ENCODE measurements at regions not wholly inside any gene's neighbourhood (a gene's known extent, or its start where the extent isn't known, plus 50 kb on each side); places are given as distances from the start of the nearest gene placed in this dataset.
A peak's percentile ranks its signal among the peaks of the same experiment; 100 is the strongest.

DNA sequence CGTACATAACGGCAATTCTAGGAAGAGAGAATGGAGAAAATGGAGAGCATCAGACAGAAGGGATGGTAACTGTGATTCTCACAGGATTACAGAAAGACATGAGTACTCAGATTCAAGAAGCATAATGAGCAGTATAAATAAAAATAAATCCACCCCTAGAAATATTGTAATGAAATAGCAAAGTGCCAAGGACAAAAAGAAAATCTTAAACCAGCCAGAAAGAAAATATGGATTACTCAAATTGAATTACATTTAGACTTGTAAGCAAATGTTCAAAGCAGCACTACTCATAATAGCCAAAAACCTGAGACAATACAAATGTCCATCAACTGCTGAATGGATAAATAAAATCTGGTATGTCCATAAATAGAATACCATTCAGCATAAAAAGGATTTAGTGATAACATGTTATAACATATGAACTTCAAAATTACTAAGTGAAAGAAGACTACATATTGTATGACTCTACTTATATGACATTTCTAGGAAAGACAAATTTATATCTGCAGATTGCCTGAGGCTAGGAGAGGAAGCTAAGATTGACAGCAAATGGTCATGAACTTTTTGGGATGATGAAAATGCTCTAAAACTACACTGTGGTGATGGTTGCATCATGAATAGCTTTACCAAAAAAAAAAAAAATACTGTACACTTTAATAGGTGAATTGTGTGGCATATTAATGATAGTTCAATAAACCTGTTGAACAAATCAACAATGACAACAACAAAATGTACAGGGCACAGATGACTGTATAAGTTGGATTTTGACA, 63.4 kb upstream of the SPTBN1 start:
- no peak for DNase-seq

DNA sequence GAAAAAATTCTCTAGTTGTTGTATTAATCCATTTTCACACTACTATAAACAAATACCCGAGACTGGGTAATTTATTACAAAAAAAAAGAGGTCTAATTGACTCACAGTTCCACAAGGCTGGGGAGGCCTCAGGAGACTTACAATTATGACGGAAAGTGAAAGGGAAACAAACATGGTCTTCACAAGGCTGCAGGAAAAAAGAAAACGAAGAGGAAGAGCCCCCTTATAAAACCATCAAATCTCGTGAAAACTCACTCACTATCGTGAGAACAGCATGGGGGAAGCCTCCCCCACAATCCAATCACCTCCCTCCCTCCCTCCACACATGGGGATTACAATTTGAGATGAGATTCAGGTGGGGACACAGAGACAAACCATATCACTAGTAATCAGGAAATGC, 61.7 kb upstream of the SPTBN1 start:
- no peak for DNase-seq

GRCh38 chr2:54396107-54396506, 60.0 kb upstream of the SPTBN1 start:
- DNase-seq = no peak

DNA sequence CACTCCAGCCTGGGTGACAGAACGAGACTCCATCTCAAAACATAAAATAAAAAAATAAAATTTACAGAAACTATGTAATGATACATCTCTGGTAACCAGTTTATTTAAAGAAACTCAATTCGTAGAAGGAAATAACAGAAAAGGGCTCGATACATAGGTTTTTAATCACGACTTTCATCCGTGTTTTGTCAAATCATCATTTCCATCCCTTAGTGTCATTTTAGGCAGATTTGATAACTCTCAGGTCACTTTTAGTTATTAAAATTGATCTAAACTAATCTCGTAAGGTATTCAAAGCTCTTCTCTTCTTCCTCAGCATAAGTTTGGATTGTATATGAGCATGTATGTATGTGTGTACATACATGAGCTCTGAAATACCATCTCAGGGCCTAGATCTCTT, 59.3 kb upstream of the SPTBN1 start:
- no peak for DNase-seq

DNA sequence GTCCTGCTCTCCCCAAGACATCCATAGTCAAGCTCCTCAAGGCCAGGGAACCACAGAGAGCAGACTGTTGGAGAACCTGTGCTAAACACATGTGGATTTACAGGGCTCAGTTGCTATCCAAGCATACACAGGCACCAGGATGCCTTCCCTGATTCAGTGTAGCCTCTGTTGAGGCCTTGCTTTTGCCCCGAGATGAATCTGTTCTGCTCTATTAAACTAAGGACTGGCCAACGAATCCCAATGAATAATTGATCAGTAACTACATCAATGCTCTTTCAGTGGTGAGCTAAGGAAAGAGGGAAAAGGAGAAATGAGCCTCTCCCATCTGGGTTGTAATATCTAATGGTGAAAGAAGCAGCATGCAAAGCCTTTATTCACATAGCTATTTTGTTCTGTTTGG, 58.7 kb upstream of the SPTBN1 start:
- DNase-seq = no peak

- no peak for DNase-seq
Observed at GRCh38 chr2:54401554-54401953, 54.6 kb upstream of the SPTBN1 start.

DNA sequence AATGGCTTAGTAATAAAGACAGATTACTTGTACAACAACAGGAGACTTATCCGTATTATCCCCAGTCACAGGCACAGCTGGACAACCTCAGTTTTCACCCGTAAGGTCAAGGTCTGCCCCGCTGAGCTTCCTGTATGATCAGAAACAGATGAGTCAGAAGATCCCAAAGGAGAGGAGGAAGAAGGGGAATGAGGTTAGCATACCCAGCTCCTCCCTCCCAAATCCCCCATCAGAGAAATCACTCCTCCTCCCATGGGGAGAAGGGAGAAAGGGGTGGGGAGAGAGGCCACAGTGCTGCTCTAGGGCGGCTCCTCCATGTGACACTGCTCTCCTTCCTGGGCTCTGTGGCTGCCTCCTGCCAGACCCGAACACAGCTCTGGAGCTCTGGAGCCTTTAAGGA, 53.8 kb upstream of the SPTBN1 start:
- no peak for DNase-seq

DNA sequence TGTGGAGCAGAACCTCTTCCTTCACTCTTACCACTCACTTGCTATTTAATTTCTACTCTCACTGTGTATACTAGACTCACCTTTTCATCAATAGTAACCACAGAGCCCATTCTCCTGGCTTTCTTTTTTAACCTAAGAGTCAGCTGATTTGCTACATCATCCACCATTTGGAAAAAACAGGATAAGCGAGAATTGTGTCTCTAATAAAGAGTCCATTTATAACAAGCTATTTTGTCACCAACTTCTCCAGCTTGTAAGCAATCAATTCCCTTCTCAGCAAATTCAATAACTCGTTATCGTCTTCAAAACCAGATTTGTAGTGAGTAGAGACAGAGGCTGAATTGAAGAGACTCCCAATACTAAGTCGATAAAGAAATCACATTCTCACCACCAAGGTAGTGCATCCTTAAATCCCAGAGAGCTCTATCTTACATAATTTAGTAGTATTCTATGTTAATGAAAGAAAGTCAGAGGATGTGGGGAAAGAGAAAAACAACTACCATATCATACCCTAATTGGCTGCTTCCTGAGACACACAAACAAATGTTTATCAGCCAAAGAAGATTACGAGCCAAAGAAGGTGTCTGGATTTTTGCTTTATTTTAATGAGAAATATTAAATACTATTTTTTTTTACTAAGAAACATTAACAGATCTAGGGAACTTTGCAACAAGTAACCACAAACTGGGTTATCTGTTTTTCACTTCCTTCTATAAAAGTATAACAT, 52.5 kb upstream of the SPTBN1 start:
- DNase-seq = no peak

- DNase-seq = peak; percentile 68
Observed at GRCh38 chr2:54404270-54404669, 51.9 kb upstream of the SPTBN1 start.

GRCh38 chr2:54406031-54406430, 50.1 kb upstream of the SPTBN1 start:
- no peak for DNase-seq

Data from MV-4-11 (cell line).